GM23338 (cell line): ENCODE measurements at regions not wholly inside any gene's neighbourhood (a gene's known extent, or its start where the extent isn't known, plus 50 kb on each side); places are given as distances from the start of the nearest gene placed in this dataset.

Experiments used
- ATAC-seq: fragments of 200-7000 bp; cut with Tn5 transposase; 3 replicates; pipeline ENCODE4 v1.9.1; 2020
- DNase-seq: peaks from one replicate; pipeline ENCODE4 v3.0.0-alpha.2; 2015; ENCODE audit warnings: low spot score
- H2AFZ ChIP-seq: fragments of 200-600 bp; sonication (generic); 2 replicates; pipeline ENCODE4 v1.8.0; 2016; ENCODE audit warnings: antibody characterized with exemption, mild to moderate bottlenecking, moderate library complexity
- H3F3A ChIP-seq: fragments of 200-600 bp; sonication (generic); replicated peaks from 2 replicates; pipeline ENCODE4 v1.8.0; 2017; ENCODE audit warnings: antibody characterized with exemption, mixed run types, low read depth
- H3K27ac ChIP-seq: fragments of 200-600 bp; sonication (generic); 2 replicates; pipeline ENCODE4 v1.6.1; 2016; ENCODE audit warnings: low read depth
- H3K27me3 ChIP-seq: fragments of 200-600 bp; sonication (generic); 2 replicates; pipeline ENCODE4 v1.8.0; 2016; ENCODE audit warnings: mild to moderate bottlenecking, mixed run types, moderate library complexity; ENCODE audit not compliant: insufficient read depth
- H3K36me3 ChIP-seq: fragments of 200-600 bp; sonication (generic); 2 replicates; pipeline ENCODE4 v1.8.0; 2016; ENCODE audit warnings: mild to moderate bottlenecking; ENCODE audit not compliant: insufficient read depth
- H3K4me1 ChIP-seq: fragments of 200-600 bp; sonication (generic); 2 replicates; pipeline ENCODE4 v1.8.0; 2016; ENCODE audit warnings: mild to moderate bottlenecking, moderate library complexity; ENCODE audit not compliant: insufficient read depth
- H3K4me2 ChIP-seq: fragments of 200-600 bp; sonication (generic); 2 replicates; pipeline ENCODE4 v1.7.1; 2017; ENCODE audit warnings: mixed run types
- H3K4me3 ChIP-seq: fragments of 200-600 bp; sonication (generic); 2 replicates; pipeline ENCODE4 v1.6.1; 2016; ENCODE audit warnings: mixed run types
- H3K79me2 ChIP-seq: fragments of 200-600 bp; sonication (generic); replicated peaks from 2 replicates; pipeline ENCODE4 v1.8.0; 2017; ENCODE audit warnings: mild to moderate bottlenecking; ENCODE audit not compliant: insufficient read depth
- H3K9me2 ChIP-seq: fragments of 200-600 bp; sonication (generic); 2 replicates; pipeline ENCODE4 v1.8.0; 2017; ENCODE audit not compliant: insufficient read depth
- H4K20me1 ChIP-seq: fragments of 200-600 bp; sonication (generic); replicated peaks from 2 replicates; pipeline ENCODE4 v1.8.0; 2017; ENCODE audit warnings: mild to moderate bottlenecking; ENCODE audit not compliant: insufficient read depth
- H3K27ac Mint-ChIP-seq: 2 replicates; pipeline ENCODE4 v1.8.0; 2020; ENCODE audit warnings: inconsistent platforms, mild to moderate bottlenecking, moderate library complexity, mixed read lengths
- H3K27me3 Mint-ChIP-seq: 3 replicates; pipeline ENCODE4 v1.8.0; 2022; ENCODE audit warnings: low read depth, mild to moderate bottlenecking, moderate library complexity, mixed read lengths, inconsistent platforms; ENCODE audit not compliant: insufficient read depth, poor library complexity
- H3K36me3 Mint-ChIP-seq: 3 replicates; pipeline ENCODE4 v1.8.0; 2021; ENCODE audit warnings: low read depth, mild to moderate bottlenecking, inconsistent platforms, moderate library complexity, mixed read lengths
- H3K4me1 Mint-ChIP-seq: 3 replicates; pipeline ENCODE4 v1.8.0; 2020; ENCODE audit warnings: mild to moderate bottlenecking, inconsistent platforms, mixed read lengths
- H3K4me3 Mint-ChIP-seq: 3 replicates; pipeline ENCODE4 v1.8.0; 2021; ENCODE audit warnings: moderate library complexity, mild to moderate bottlenecking, inconsistent platforms, mixed read lengths
- H3K9me3 Mint-ChIP-seq: 3 replicates; pipeline ENCODE4 v1.8.0; 2020; ENCODE audit warnings: moderate library complexity, mild to moderate bottlenecking, inconsistent platforms, mixed read lengths
- CREB1 ChIP-seq: fragments of 250-450 bp; sonication (Bioruptor Pico); IDR thresholded peaks from 2 replicates; pipeline ENCODE4 v1.5.0; 2020; ENCODE audit warnings: low read depth, mild to moderate bottlenecking, moderate library complexity
- ETS1 ChIP-seq: IDR thresholded peaks from 2 replicates; pipeline ENCODE4 v1.6.1; 2016; ENCODE audit warnings: antibody characterized with exemption
- EZH2 ChIP-seq: fragments of 200-600 bp; sonication (generic); IDR thresholded peaks from one replicate; pipeline ENCODE4 v1.8.0; 2017; ENCODE audit warnings: antibody characterized with exemption, mild to moderate bottlenecking, low read depth; ENCODE audit not compliant: unreplicated experiment
- JUNB ChIP-seq: IDR thresholded peaks from one replicate; pipeline ENCODE4 v1.6.1; 2016; ENCODE audit warnings: antibody characterized with exemption; ENCODE audit not compliant: unreplicated experiment
- NANOG ChIP-seq: IDR thresholded peaks from 2 replicates; pipeline ENCODE4 v1.6.1; 2016; ENCODE audit warnings: antibody characterized with exemption, borderline replicate concordance
- POLR2AphosphoS5 ChIP-seq: IDR thresholded peaks from 2 replicates; pipeline ENCODE4 v1.6.1; 2016; ENCODE audit warnings: antibody characterized with exemption, low read depth
- REST ChIP-seq: IDR thresholded peaks from one replicate; pipeline ENCODE4 v1.6.1; 2018; ENCODE audit warnings: antibody characterized with exemption; ENCODE audit not compliant: unreplicated experiment
- STAT1 ChIP-seq: IDR thresholded peaks from one replicate; pipeline ENCODE4 v1.6.1; 2016; ENCODE audit warnings: antibody characterized with exemption; ENCODE audit not compliant: unreplicated experiment
- ZNF114 ChIP-seq: fragments of 250-450 bp; sonication (Bioruptor Pico); IDR thresholded peaks from 2 replicates; pipeline ENCODE4 v1.5.0; 2020; ENCODE audit warnings: mild to moderate bottlenecking, moderate library complexity
- ZNF331 ChIP-seq: fragments of 250-450 bp; sonication (Bioruptor Pico); IDR thresholded peaks from 2 replicates; pipeline ENCODE4 v1.5.0; 2020; ENCODE audit warnings: low read depth, mild to moderate bottlenecking, moderate library complexity

GRCh38 chr11:29842061-29842460, 174.8 kb downstream of the KCNA4 start (continued):
- TF ChIP-seq REST (no peak), JUNB (no peak), EZH2 (no peak), ETS1 (no peak), POLR2AphosphoS5 (no peak), ZNF114 (CRISPR knock-in tag) (no peak), STAT1 (no peak)

- H3K27me3 Mint-ChIP-seq: no peaks in the 10 kb centered on the region
- H3K9me3 Mint-ChIP-seq: peaks cover 4% of the 10 kb centered on the region; the same call in 2 of the 3 replicates
- TF ChIP-seq NANOG (no peak), POLR2AphosphoS5 (no peak), ZNF331 (no peak)
- Histone ChIP-seq H4K20me1 (no peaks in the 10 kb centered on the region), H2AFZ (no peak overlapping the region), H3K27me3 (no peaks in the 10 kb centered on the region), H3K4me3 (no peak overlapping the region), H3F3A (no peaks in the 10 kb centered on the region), H3K36me3 (no peaks in the 10 kb centered on the region), H3K4me1 (no peaks in the 10 kb centered on the region), H3K9me2 (peaks cover 8% of the 10 kb centered on the region; the same call in 1 of the 2 replicates), H3K79me2 (no peaks in the 10 kb centered on the region), H3K27ac (no peak overlapping the region), H3K4me2 (no peak overlapping the region)
- no peak overlapping the region for H3K4me3 Mint-ChIP-seq
- no peak for ATAC-seq
- H3K36me3 Mint-ChIP-seq: peaks cover 4% of the 10 kb centered on the region; the same call in 1 of the 3 replicates
- H3K27ac Mint-ChIP-seq: no peak overlapping the region
- DNase-seq: no peak
- no peaks in the 10 kb centered on the region for H3K4me1 Mint-ChIP-seq
Observed at GRCh38 chr11:29826878-29827277, 190.0 kb downstream of the KCNA4 start.

GRCh38 chr11:29816359-29816758, 200.5 kb downstream of the KCNA4 start:
- H2AFZ ChIP-seq: no peak overlapping the region
- no peak overlapping the region for H3K4me2 ChIP-seq
- no peaks in the 10 kb centered on the region for H3F3A ChIP-seq
- H3K36me3 ChIP-seq: no peaks in the 10 kb centered on the region
- Mint-ChIP-seq H3K9me3 (no peaks in the 10 kb centered on the region; the same call in 1 of the 3 replicates), H3K36me3 (no peaks in the 10 kb centered on the region), H3K4me1 (no peaks in the 10 kb centered on the region), H3K27me3 (peaks cover 3% of the 10 kb centered on the region), H3K4me3 (no peak overlapping the region), H3K27ac (no peak overlapping the region)
- DNase-seq (no peak), ATAC-seq (no peak)
- H3K27ac ChIP-seq: no peak overlapping the region
- H3K4me1 ChIP-seq: no peaks in the 10 kb centered on the region
- no peaks in the 10 kb centered on the region for H4K20me1 ChIP-seq
- TF ChIP-seq ZNF331: no peak
- no peak for TF ChIP-seq CREB1 (CRISPR knock-in tag)
- no peak for TF ChIP-seq REST
- no peak for TF ChIP-seq POLR2AphosphoS5
- no peak for TF ChIP-seq NANOG
- no peaks in the 10 kb centered on the region for H3K79me2 ChIP-seq
- no peaks in the 10 kb centered on the region for H3K27me3 ChIP-seq
- H3K9me2 ChIP-seq: peaks cover 8% of the 10 kb centered on the region; the same call in 1 of the 2 replicates
- no peak overlapping the region for H3K4me3 ChIP-seq
